ENCODE measurements at regions not wholly inside any gene's neighbourhood (a gene's known extent, or its start where the extent isn't known, plus 50 kb on each side); places are given as distances from the start of the nearest gene placed in this dataset.

- Histone ChIP-seq H3K9me3 (ENCODE audit: control insufficient read depth, low read length) (peaks cover 11% of the 10 kb centered on the region), H3K27ac (ENCODE audit: low read depth, low read length, severe bottlenecking) (no peak overlapping the region), H3K36me3 (ENCODE audit: control insufficient read depth, insufficient read depth, low read length) (no peaks in the 10 kb centered on the region), H3K4me3 (ENCODE audit: extremely low read depth, insufficient read depth, low read length, poor library complexity, severe bottlenecking) (no peak overlapping the region), H3K4me1 (ENCODE audit: control insufficient read depth, insufficient read depth, low read length, poor library complexity, severe bottlenecking) (peaks cover 49% of the 10 kb centered on the region)
- WGBS, 2 experiments (ENCODE audit: insufficient coverage in 2 of 2) = 100% methylated on average over 1 of the region's 1 CpG; no CpG with 5 or more reads in 1 of the 2 experiments
Observed at GRCh38 chr5:57839437-57840079, 356.9 kb upstream of the ACTBL2 start.

- no peak overlapping the region for H3K27ac ChIP-seq (ENCODE audit: low read depth, low read length, severe bottlenecking)
- no CpG with 5 or more reads among the region's 3 CpGs for WGBS, 2 experiments (ENCODE audit: insufficient coverage in 2 of 2)
Observed at GRCh38 chr5:57839025-57839424, 356.4 kb upstream of the ACTBL2 start.

DNA sequence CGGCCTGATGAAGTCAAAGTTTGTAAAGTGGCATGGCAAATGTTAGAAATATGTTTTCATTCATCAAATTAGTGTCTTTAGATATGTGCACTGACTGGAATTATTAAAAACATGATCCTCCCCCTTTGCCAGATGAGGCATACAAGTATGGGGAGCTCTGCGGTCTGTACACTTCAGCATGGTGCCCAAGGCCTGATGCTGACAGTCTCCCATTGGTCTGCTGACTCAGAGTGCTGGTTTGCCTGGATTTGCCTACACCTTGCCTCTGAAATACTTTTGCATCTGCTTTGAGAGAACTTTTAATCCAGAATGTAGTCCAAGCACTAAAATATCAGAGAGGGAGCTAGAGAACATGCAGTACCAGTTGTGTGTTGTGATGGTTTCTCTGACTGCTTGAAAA lies 354.3 kb upstream of the ACTBL2 start:
- 100% methylated on average over 1 of the region's 2 CpGs for WGBS, 2 experiments (ENCODE audit: insufficient coverage in 2 of 2)
- no peak overlapping the region for H3K4me3 ChIP-seq (ENCODE audit: extremely low read depth, insufficient read depth, low read length, poor library complexity, severe bottlenecking)
- peaks cover 11% of the 10 kb centered on the region for H3K9me3 ChIP-seq (ENCODE audit: control insufficient read depth, low read length)
- H3K27ac ChIP-seq (ENCODE audit: low read depth, low read length, severe bottlenecking) = peak overlapping the region; percentile 80
- peaks cover 38% of the 10 kb centered on the region for H3K4me1 ChIP-seq (ENCODE audit: control insufficient read depth, insufficient read depth, low read length, poor library complexity, severe bottlenecking)
- no peaks in the 10 kb centered on the region for H3K36me3 ChIP-seq (ENCODE audit: control insufficient read depth, insufficient read depth, low read length)

More at GRCh38 chr5:57839025-57839424, 356.4 kb upstream of the ACTBL2 start:
- H3K36me3 ChIP-seq (ENCODE audit: control insufficient read depth, insufficient read depth, low read length) = no peaks in the 10 kb centered on the region
- H3K4me1 ChIP-seq (ENCODE audit: control insufficient read depth, insufficient read depth, low read length, poor library complexity, severe bottlenecking) = peaks cover 49% of the 10 kb centered on the region
- H3K4me3 ChIP-seq (ENCODE audit: extremely low read depth, insufficient read depth, low read length, poor library complexity, severe bottlenecking) = no peak overlapping the region
- peaks cover 11% of the 10 kb centered on the region for H3K9me3 ChIP-seq (ENCODE audit: control insufficient read depth, low read length)

GRCh38 chr5:57836331-57836730 lies 353.7 kb upstream of the ACTBL2 start:
- WGBS, 2 experiments (ENCODE audit: insufficient coverage in 2 of 2) = 100% methylated on average over 1 of the region's 2 CpGs; no CpG with 5 or more reads in 1 of the 2 experiments
- H3K27ac ChIP-seq (ENCODE audit: low read depth, low read length, severe bottlenecking) = peak overlapping the region; percentile 89
- H3K36me3 ChIP-seq (ENCODE audit: control insufficient read depth, insufficient read depth, low read length) = no peaks in the 10 kb centered on the region
- peaks cover 11% of the 10 kb centered on the region for H3K9me3 ChIP-seq (ENCODE audit: control insufficient read depth, low read length)
- H3K4me3 ChIP-seq (ENCODE audit: extremely low read depth, insufficient read depth, low read length, poor library complexity, severe bottlenecking) = no peak overlapping the region
- peaks cover 32% of the 10 kb centered on the region for H3K4me1 ChIP-seq (ENCODE audit: control insufficient read depth, insufficient read depth, low read length, poor library complexity, severe bottlenecking)

DNA sequence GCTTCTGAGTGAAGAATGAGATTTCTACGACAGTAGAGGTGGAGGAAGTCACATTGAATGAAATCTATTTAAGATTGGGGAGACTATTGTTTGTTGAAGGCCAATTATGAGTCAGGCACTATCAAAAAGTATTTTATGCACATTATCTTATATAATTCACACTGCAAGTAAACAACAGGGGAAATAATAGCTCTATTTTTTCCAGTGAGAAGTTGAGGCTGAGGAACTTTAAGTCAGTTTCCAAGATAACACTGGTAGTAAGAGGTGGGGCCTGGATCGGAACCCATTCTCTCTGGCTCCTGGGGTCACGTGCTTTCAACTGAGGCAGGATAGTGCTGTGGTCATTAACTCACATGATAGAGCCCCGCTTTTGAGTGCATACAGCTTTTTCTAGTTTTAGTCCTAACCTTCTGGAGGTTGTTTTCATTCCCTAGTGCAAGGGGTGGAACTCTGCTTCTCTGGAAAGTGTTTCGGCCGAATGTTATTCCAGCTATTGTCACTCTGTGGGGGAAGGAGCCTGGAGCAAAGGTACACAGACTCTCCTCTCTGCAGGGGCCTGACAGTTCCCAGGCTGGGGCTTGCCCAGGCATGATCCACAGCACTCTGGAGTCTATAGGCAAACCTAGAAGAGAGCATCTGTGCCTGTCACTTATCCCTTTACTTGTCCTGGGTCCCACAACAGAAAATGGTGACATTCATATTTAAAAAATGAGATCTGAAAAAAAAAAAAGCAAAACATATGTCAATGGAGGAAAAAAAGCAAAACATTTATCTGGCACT lies 352.4 kb upstream of the ACTBL2 start:
- Histone ChIP-seq H3K9me3 (ENCODE audit: control insufficient read depth, low read length) (peaks cover 11% of the 10 kb centered on the region), H3K36me3 (ENCODE audit: control insufficient read depth, insufficient read depth, low read length) (no peaks in the 10 kb centered on the region), H3K4me1 (ENCODE audit: control insufficient read depth, insufficient read depth, low read length, poor library complexity, severe bottlenecking) (peaks cover 28% of the 10 kb centered on the region), H3K4me3 (ENCODE audit: extremely low read depth, insufficient read depth, low read length, poor library complexity, severe bottlenecking) (no peak overlapping the region), H3K27ac (ENCODE audit: low read depth, low read length, severe bottlenecking) (peak overlapping the region; percentile 89)
- 62 to 85% methylated on average over 4 to 6 of the region's 6 CpGs for WGBS, 2 experiments (ENCODE audit: insufficient coverage in 2 of 2)

DNA sequence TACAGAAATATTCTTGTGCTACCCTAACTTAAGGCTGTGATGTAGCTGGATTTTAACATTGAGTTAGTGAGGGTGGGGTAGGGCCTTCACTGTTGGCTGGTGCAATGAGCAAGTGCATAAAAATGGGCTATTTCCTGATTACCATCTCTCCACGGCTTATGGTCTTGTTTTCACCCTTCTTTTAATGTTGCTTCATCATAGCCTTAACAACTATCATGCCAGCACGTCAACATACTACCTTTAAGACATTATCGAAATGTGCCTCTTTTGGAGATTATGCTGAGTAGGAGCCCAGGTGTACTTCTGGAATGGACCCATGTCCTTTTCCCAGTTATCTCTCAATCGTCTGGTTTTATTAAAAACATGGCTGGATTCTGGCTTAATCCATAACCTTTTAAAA lies 350.9 kb upstream of the ACTBL2 start:
- Histone ChIP-seq H3K36me3 (ENCODE audit: control insufficient read depth, insufficient read depth, low read length) (no peaks in the 10 kb centered on the region), H3K4me3 (ENCODE audit: extremely low read depth, insufficient read depth, low read length, poor library complexity, severe bottlenecking) (no peak overlapping the region), H3K4me1 (ENCODE audit: control insufficient read depth, insufficient read depth, low read length, poor library complexity, severe bottlenecking) (peaks cover 24% of the 10 kb centered on the region), H3K27ac (ENCODE audit: low read depth, low read length, severe bottlenecking) (no peak overlapping the region), H3K9me3 (ENCODE audit: control insufficient read depth, low read length) (peaks cover 11% of the 10 kb centered on the region)
- 88 to 100% methylated on average over 2 to 3 of the region's 4 CpGs for WGBS, 2 experiments (ENCODE audit: insufficient coverage in 2 of 2)

DNA sequence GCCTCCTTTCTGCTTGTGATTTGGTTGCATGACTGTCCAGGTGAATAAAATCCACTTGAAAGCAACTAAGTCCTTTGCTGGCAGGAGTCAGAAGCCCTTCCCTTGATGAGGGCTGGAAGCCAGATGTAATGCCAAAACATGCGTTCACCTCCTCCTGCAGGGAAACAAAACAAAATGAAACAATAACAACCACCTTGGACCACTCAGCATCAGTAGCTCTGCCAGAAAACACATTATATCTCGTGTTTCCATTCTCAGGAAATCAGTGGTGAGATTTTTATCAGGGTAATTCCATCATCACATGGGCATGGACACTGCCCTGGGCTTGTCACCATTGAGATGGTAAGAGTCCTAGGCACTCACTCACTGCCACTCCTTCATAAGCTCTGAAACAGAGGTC lies 350.3 kb upstream of the ACTBL2 start:
- H3K4me1 ChIP-seq (ENCODE audit: control insufficient read depth, insufficient read depth, low read length, poor library complexity, severe bottlenecking) = peaks cover 18% of the 10 kb centered on the region
- H3K4me3 ChIP-seq (ENCODE audit: extremely low read depth, insufficient read depth, low read length, poor library complexity, severe bottlenecking) = no peak overlapping the region
- 90 to 100% methylated on average over 1 to 2 of the region's 2 CpGs for WGBS, 2 experiments (ENCODE audit: insufficient coverage in 2 of 2)
- no peaks in the 10 kb centered on the region for H3K36me3 ChIP-seq (ENCODE audit: control insufficient read depth, insufficient read depth, low read length)
- no peak overlapping the region for H3K27ac ChIP-seq (ENCODE audit: low read depth, low read length, severe bottlenecking)
- H3K9me3 ChIP-seq (ENCODE audit: control insufficient read depth, low read length) = peaks cover 11% of the 10 kb centered on the region

GRCh38 chr5:57831932-57832331 lies 349.3 kb upstream of the ACTBL2 start:
- no peak overlapping the region for H3K27ac ChIP-seq (ENCODE audit: low read depth, low read length, severe bottlenecking)
- WGBS, 2 experiments (ENCODE audit: insufficient coverage in 2 of 2) = 100% methylated on average over 1 of the region's 2 CpGs; no CpG with 5 or more reads in 1 of the 2 experiments
- no peaks in the 10 kb centered on the region for H3K36me3 ChIP-seq (ENCODE audit: control insufficient read depth, insufficient read depth, low read length)
- peaks cover 15% of the 10 kb centered on the region for H3K4me1 ChIP-seq (ENCODE audit: control insufficient read depth, insufficient read depth, low read length, poor library complexity, severe bottlenecking)
- no peak overlapping the region for H3K4me3 ChIP-seq (ENCODE audit: extremely low read depth, insufficient read depth, low read length, poor library complexity, severe bottlenecking)
- H3K9me3 ChIP-seq (ENCODE audit: control insufficient read depth, low read length) = peaks cover 8% of the 10 kb centered on the region

DNA sequence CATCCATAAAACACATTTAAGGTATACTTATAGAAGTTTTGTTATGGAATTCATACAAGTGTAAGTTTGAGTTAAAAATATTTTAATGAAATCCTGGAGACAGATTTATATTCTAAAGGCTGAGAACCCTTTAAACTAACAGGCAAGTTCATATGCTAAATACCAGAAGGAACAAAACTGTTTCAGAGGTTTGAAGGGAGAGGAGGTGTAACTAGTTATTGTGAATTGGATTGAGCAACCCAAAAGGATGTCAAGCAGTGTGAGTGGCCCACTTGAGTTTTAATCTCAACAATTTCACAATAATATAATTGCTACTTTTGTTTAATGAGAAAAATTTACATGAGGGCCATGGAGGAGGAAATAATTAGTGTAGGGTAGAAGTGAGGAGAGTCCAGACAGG lies 348.5 kb upstream of the ACTBL2 start:
- Histone ChIP-seq H3K27ac (ENCODE audit: low read depth, low read length, severe bottlenecking) (no peak overlapping the region), H3K36me3 (ENCODE audit: control insufficient read depth, insufficient read depth, low read length) (no peaks in the 10 kb centered on the region), H3K9me3 (ENCODE audit: control insufficient read depth, low read length) (no peaks in the 10 kb centered on the region), H3K4me1 (ENCODE audit: control insufficient read depth, insufficient read depth, low read length, poor library complexity, severe bottlenecking) (peaks cover 15% of the 10 kb centered on the region), H3K4me3 (ENCODE audit: extremely low read depth, insufficient read depth, low read length, poor library complexity, severe bottlenecking) (no peak overlapping the region)

- no peaks in the 10 kb centered on the region for H3K36me3 ChIP-seq (ENCODE audit: control insufficient read depth, insufficient read depth, low read length)
- H3K4me1 ChIP-seq (ENCODE audit: control insufficient read depth, insufficient read depth, low read length, poor library complexity, severe bottlenecking) = no peaks in the 10 kb centered on the region
- no peak overlapping the region for H3K4me3 ChIP-seq (ENCODE audit: extremely low read depth, insufficient read depth, low read length, poor library complexity, severe bottlenecking)
- H3K9me3 ChIP-seq (ENCODE audit: control insufficient read depth, low read length) = no peaks in the 10 kb centered on the region
- 100% methylated on average over 1 of the region's 1 CpG; no CpG with 5 or more reads in 1 of the 2 experiments for WGBS, 2 experiments (ENCODE audit: insufficient coverage in 2 of 2)
- no peak overlapping the region for H3K27ac ChIP-seq (ENCODE audit: low read depth, low read length, severe bottlenecking)
Observed at GRCh38 chr5:57828221-57828620, 345.6 kb upstream of the ACTBL2 start.

Data from mesodermal cell (in vitro differentiated cells).